ENCODE measurements at regions not wholly inside any gene's neighbourhood (a gene's known extent, or its start where the extent isn't known, plus 50 kb on each side); places are given as distances from the start of the nearest gene placed in this dataset.

DNA sequence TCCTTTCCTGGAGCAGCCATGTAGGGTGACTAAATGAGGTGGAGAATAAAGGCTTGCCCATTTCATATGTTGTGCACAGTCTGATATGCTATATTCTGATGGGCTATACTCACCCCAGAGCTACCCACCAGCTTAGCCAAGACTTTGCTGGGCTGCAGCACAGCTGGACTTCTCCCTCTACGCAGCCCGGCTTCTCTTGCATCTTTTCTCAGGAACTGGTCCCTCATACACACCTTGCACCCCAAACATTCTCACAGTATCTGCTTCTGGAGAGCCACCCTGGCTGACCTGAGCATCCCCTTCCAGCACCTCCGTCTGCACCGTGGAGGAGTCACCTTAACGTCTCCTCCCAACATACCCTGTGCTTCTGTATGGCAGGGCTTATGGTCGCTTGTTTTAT, 150.8 kb upstream of the PMEPA1 start:
- TF ChIP-seq RNF2 (IDR thresholded peaks at IDR 0.05; ENCODE audit: borderline replicate concordance, low read depth) (no peak), EP300 (IDR thresholded peaks at IDR 0.05) (no peak), TP53 (CRISPR knock-in tag; IDR thresholded peaks at IDR 0.05) (no peak), JUN (IDR thresholded peaks at IDR 0.05) (no peak)
- TF ChIP-seq, protein P1, sequence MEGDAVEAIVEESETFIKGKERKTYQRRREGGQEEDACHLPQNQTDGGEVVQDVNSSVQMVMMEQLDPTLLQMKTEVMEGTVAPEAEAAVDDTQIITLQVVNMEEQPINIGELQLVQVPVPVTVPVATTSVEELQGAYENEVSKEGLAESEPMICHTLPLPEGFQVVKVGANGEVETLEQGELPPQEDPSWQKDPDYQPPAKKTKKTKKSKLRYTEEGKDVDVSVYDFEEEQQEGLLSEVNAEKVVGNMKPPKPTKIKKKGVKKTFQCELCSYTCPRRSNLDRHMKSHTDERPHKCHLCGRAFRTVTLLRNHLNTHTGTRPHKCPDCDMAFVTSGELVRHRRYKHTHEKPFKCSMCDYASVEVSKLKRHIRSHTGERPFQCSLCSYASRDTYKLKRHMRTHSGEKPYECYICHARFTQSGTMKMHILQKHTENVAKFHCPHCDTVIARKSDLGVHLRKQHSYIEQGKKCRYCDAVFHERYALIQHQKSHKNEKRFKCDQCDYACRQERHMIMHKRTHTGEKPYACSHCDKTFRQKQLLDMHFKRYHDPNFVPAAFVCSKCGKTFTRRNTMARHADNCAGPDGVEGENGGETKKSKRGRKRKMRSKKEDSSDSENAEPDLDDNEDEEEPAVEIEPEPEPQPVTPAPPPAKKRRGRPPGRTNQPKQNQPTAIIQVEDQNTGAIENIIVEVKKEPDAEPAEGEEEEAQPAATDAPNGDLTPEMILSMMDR (IDR thresholded peaks at IDR 0.05) = no peak

Data from A549 (cell line).